GM12878 (cell line): ENCODE measurements at regions not wholly inside any gene's neighbourhood (a gene's known extent, or its start where the extent isn't known, plus 50 kb on each side); places are given as distances from the start of the nearest gene placed in this dataset.

Experiments
- ATAC-seq: fragments of 200-7000 bp; cut with Tn5 transposase; 3 replicates; pipeline ENCODE4 v1.9.1; 2020; ENCODE audit warnings: mild to moderate bottlenecking, moderate library complexity
- BruUV-seq: library from RNA; stranded (reverse); fragments of 400-500 nt; replicated peaks from 2 replicates; lab custom pipeline; 2021; lab: Mats Ljungman, UMichigan
- CTCF ChIA-PET: fragments of 300-600 bp; sonication (Branson Sonifier 250); formaldehyde crosslinking; extraction: SDS; loops from one replicate; lab custom pipeline; 2021; ENCODE audit warnings: inconsistent platforms; lab: Yijun Ruan, JAX
- POLR2A ChIA-PET: fragments of 350-600 bp; formaldehyde crosslinking; extraction: SDS; loops from one replicate; lab custom pipeline; 2021; ENCODE audit warnings: inconsistent platforms; lab: Charles Lee
- RAD21 ChIA-PET: fragments of 300-600 bp; sonication (Branson Sonifier 250); formaldehyde crosslinking; loops from one replicate; lab custom pipeline; 2023; ENCODE audit warnings: antibody characterized with exemption; ENCODE audit not compliant: unreplicated experiment; lab: Charles Lee
- SMC1A ChIA-PET: fragments of 300-600 bp; sonication (Branson Sonifier 250); formaldehyde crosslinking; loops from one replicate; lab custom pipeline; 2023; ENCODE audit not compliant: unreplicated experiment, uncharacterized antibody; lab: Charles Lee
- DNase-seq: peaks from one replicate; pipeline ENCODE4 v3.0.0-alpha.2; 2011; ENCODE audit warnings: low read depth, low spot score
- FAIRE-seq: peaks from 3 replicates; lab custom pipeline; 2011; peaks lifted over from hg19 to GRCh38; lab: Jason Lieb, UNC
- H2AFZ ChIP-seq: 2 replicates; pipeline ENCODE4 v1.6.0; 2011; ENCODE audit warnings: low read depth, low read length, control low read depth; ENCODE audit not compliant: control insufficient read depth
- H3K27ac ChIP-seq: 2 replicates; pipeline ENCODE4 v1.5.1; 2011; ENCODE audit warnings: control low read depth; ENCODE audit not compliant: control insufficient read depth, insufficient read depth
- H3K27me3 ChIP-seq, 2 experiments: replicated peaks in 1 of 2; 2 replicates each; pipeline versions ENCODE4 v1.6.0 to v1.6.1; 2011; ENCODE audit warnings: low read length in 1 of 2; ENCODE audit not compliant: control insufficient read depth in 2 of 2, insufficient read depth in 2 of 2
- H3K36me3 ChIP-seq, 2 experiments: 2 replicates each; pipeline ENCODE4 v1.5.1; 2011; ENCODE audit warnings: low read length in 1 of 2; ENCODE audit not compliant: control insufficient read depth in 2 of 2, insufficient read depth in 2 of 2
- H3K4me1 ChIP-seq: 2 replicates; pipeline ENCODE4 v1.6.1; 2011; ENCODE audit warnings: mild to moderate bottlenecking, low read length, moderate library complexity, mixed read lengths; ENCODE audit not compliant: control insufficient read depth, insufficient read depth
- H3K4me2 ChIP-seq: 2 replicates; pipeline ENCODE4 v1.6.0; 2011; ENCODE audit warnings: control low read depth; ENCODE audit not compliant: control insufficient read depth, insufficient read depth
- H3K4me3 ChIP-seq: fragments of 200-600 bp; sonication (generic); 2 replicates; pipeline ENCODE4 v1.5.1; 2016
- H3K79me2 ChIP-seq: 2 replicates; pipeline ENCODE4 v1.6.0; 2011; ENCODE audit warnings: low read length; ENCODE audit not compliant: control insufficient read depth, insufficient read depth
- H3K9ac ChIP-seq: 2 replicates; pipeline ENCODE4 v1.8.0; 2011; ENCODE audit warnings: low read length, control low read depth, mixed read lengths; ENCODE audit not compliant: control insufficient read depth, insufficient read depth
- H3K9me3 ChIP-seq: replicated peaks from 3 replicates; pipeline ENCODE4 v1.5.1; 2011; ENCODE audit warnings: mild to moderate bottlenecking, low read length; ENCODE audit not compliant: control insufficient read depth, insufficient read depth
- H4K20me1 ChIP-seq: 2 replicates; pipeline ENCODE4 v1.6.0; 2011; ENCODE audit not compliant: control insufficient read depth, insufficient read depth
- BCL11A ChIP-seq: IDR thresholded peaks from 2 replicates; pipeline ENCODE4 v1.6.1; 2011; ENCODE audit warnings: low read depth, low read length
- BMI1 ChIP-seq: fragments of 450-650 bp; IDR thresholded peaks from 2 replicates; pipeline ENCODE4 v1.6.1; 2016; ENCODE audit warnings: mild to moderate bottlenecking, moderate library complexity, borderline replicate concordance
- CBX3 ChIP-seq: fragments of 200-600 bp; sonication (generic); IDR thresholded peaks from 2 replicates; pipeline ENCODE4 v1.6.1; 2016; ENCODE audit warnings: low read depth, borderline replicate concordance
- CEBPB ChIP-seq, 2 experiments: fragments of 150-350 bp in 1 of 2; IDR thresholded peaks; 2 replicates each; pipeline ENCODE4 v1.6.1; 2012 to 2014; ENCODE audit warnings: low read depth in 2 of 2, low read length in 2 of 2, borderline replicate concordance in 1 of 2, inconsistent platforms in 1 of 2
- EP300 ChIP-seq, 2 experiments: fragments of 150-350 bp in 1 of 2; IDR thresholded peaks; 2 replicates each; pipeline ENCODE4 v1.6.1; 2011 to 2012; ENCODE audit warnings: low read depth in 2 of 2, low read length in 2 of 2, borderline replicate concordance in 1 of 2, improper control_type of control experiment in 1 of 2, inconsistent platforms in 1 of 2; ENCODE audit not compliant: control insufficient read depth in 1 of 2
- GATAD2B ChIP-seq: fragments of 450-650 bp; conservative IDR thresholded peaks from 2 replicates; pipeline ENCODE4 v1.6.1; 2017; ENCODE audit warnings: low read depth, mild to moderate bottlenecking, moderate library complexity
- HDAC2 ChIP-seq: fragments of 200-600 bp; sonication (generic); IDR thresholded peaks from 2 replicates; pipeline ENCODE4 v1.6.1; 2017
- JUNB ChIP-seq: IDR thresholded peaks from 2 replicates; pipeline ENCODE4 v1.6.1; 2016; ENCODE audit warnings: antibody characterized with exemption, mild to moderate bottlenecking
- JUND ChIP-seq: IDR thresholded peaks from 2 replicates; pipeline ENCODE4 v1.6.1; 2012; ENCODE audit warnings: low read depth, mild to moderate bottlenecking, low read length, improper control_type of control experiment, moderate library complexity
- NFYA ChIP-seq: IDR thresholded peaks from 2 replicates; pipeline ENCODE4 v1.6.1; 2011; ENCODE audit warnings: low read depth, mild to moderate bottlenecking, low read length, improper control_type of control experiment, borderline replicate concordance
- NR2C1 ChIP-seq: fragments of 450-650 bp; IDR thresholded peaks from 2 replicates; pipeline ENCODE4 v1.6.1; 2017; ENCODE audit warnings: antibody characterized with exemption, mild to moderate bottlenecking, moderate library complexity
- POLR2AphosphoS2 ChIP-seq: IDR thresholded peaks from 2 replicates; pipeline ENCODE4 v1.6.1; 2011; ENCODE audit warnings: low read depth, mild to moderate bottlenecking, low read length, improper control_type of control experiment, moderate library complexity
- POU2F2 ChIP-seq: IDR thresholded peaks from 3 replicates; pipeline ENCODE4 v1.6.1; 2011; ENCODE audit warnings: low read depth, mild to moderate bottlenecking, low read length, borderline replicate concordance
- RAD51 ChIP-seq: fragments of 450-650 bp; IDR thresholded peaks from 2 replicates; pipeline ENCODE4 v1.6.1; 2016; ENCODE audit warnings: moderate library complexity, mild to moderate bottlenecking, inconsistent platforms
- RB1 ChIP-seq: fragments of 450-650 bp; formaldehyde crosslinking; IDR thresholded peaks from 2 replicates; pipeline ENCODE4 v1.6.1; 2017; ENCODE audit warnings: mild to moderate bottlenecking, borderline replicate concordance
- RBBP5 ChIP-seq: fragments of 200-600 bp; sonication (generic); conservative IDR thresholded peaks from 2 replicates; pipeline ENCODE4 v1.6.1; 2016
- SIN3A ChIP-seq: IDR thresholded peaks from 2 replicates; pipeline ENCODE4 v1.6.1; 2012; ENCODE audit warnings: low read depth, low read length, improper control_type of control experiment
- SMC3 ChIP-seq: IDR thresholded peaks from 2 replicates; pipeline ENCODE4 v1.6.1; 2011; ENCODE audit warnings: low read length, improper control_type of control experiment, borderline replicate concordance
- STAT3 ChIP-seq: IDR thresholded peaks from 2 replicates; pipeline ENCODE4 v1.6.1; 2011; ENCODE audit warnings: low read depth, low read length, improper control_type of control experiment
- TBL1XR1 ChIP-seq: IDR thresholded peaks from 2 replicates; pipeline ENCODE4 v1.6.1; 2012; ENCODE audit warnings: low read depth, low read length, improper control_type of control experiment
- ZNF217 ChIP-seq: fragments of 450-650 bp; IDR thresholded peaks from 2 replicates; pipeline ENCODE4 v1.6.1; 2017; ENCODE audit warnings: antibody characterized with exemption, mild to moderate bottlenecking
- WGBS: methylation state at CpG from one replicate; pipeline ENCODE4 v1.1.6; 2016; ENCODE audit warnings: low lambda C conversion rate; ENCODE audit not compliant: insufficient replicate concordance, insufficient coverage; ENCODE audit errors: missing lambda C conversion rate; 5-methylcytosine and 5-hydroxymethylcytosine counted together
- in situ Hi-C: fragments of 300-500 bp; cut with MboI; formaldehyde crosslinking; loops from 9 replicates; pipeline ENCODE4 v1.14.3; 2018; ENCODE audit warnings: mixed read lengths
- intact Hi-C: fragments of 100-400 bp; cut with micrococcal nuclease; formaldehyde crosslinking; loops from one replicate; pipeline ENCODE4 v1.14.2; 2022; ENCODE audit not compliant: unreplicated experiment
- TF ChIP-seq, protein P1 (sequence below): fragments of 450-650 bp; formaldehyde crosslinking; IDR thresholded peaks from 2 replicates; pipeline ENCODE4 v1.4.0; 2022; ENCODE audit warnings: mild to moderate bottlenecking, moderate library complexity

DNA sequence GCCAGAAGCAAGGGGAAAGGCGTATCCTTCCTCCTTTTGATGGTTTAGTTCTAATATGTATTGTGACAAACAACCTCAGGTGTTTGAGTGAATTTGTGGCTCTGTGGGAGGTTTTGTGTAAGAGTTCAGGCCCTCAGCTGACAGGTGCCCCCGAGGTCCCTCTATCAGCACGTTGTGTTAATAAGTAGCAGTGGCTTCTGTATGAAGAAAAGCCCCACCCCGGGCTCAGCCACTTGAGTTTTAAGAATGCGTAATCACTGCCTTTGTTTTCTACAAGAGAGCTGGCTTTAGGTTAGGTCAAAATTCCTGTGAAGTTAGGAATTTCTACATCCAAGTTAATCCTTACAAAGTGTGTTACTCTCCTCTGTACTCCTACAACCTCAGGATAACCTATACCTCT, 92.4 kb upstream of the PGBD5 start (continued):
- TF ChIP-seq, protein P1, sequence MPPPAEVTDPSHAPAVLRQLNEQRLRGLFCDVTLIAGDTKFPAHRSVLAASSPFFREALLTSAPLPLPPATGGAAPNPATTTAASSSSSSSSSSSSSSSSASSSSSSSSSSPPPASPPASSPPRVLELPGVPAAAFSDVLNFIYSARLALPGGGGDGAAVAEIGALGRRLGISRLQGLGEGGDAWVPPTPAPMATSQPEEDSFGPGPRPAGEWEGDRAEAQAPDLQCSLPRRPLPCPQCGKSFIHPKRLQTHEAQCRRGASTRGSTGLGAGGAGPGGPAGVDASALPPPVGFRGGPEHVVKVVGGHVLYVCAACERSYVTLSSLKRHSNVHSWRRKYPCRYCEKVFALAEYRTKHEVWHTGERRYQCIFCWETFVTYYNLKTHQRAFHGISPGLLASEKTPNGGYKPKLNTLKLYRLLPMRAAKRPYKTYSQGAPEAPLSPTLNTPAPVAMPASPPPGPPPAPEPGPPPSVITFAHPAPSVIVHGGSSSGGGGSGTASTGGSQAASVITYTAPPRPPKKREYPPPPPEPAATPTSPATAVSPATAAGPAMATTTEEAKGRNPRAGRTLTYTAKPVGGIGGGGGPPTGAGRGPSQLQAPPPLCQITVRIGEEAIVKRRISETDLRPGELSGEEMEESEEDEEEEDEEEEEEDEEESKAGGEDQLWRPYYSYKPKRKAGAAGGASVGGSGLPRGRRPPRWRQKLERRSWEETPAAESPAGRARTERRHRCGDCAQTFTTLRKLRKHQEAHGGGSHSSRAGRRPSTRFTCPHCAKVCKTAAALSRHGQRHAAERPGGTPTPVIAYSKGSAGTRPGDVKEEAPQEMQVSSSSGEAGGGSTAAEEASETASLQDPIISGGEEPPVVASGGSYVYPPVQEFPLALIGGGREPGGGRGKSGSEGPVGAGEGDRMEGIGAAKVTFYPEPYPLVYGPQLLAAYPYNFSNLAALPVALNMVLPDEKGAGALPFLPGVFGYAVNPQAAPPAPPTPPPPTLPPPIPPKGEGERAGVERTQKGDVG (CRISPR knock-in tag), result no peak
- no peak for TF ChIP-seq BMI1
- TF ChIP-seq RB1, result no peak
- TF ChIP-seq SMC3, result no peak
- no peak for TF ChIP-seq TBL1XR1

DNA sequence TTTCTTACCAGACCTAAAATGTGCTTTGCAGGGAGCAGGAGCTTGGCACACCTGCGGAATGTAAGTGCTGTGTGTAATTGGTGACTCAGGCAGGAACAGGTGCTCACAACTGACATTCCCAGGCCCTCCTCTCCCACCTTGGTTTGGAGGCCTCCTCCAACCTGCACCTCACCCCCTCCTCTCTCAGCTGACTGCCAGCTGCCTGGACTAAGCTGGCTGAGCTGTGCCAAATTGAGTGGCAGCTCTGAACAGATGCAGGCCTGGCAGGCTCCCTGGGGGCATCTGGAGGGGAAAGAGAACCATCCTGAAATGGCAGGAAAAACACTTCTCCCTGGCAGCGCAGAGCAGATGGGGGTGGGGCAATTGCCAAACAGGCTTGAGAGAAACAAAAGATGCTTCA, 91.7 kb upstream of the PGBD5 start:
- ATAC-seq (no peak), DNase-seq (no peak), FAIRE-seq (no peak)
- no peaks in the 10 kb centered on the region for H3K79me2 ChIP-seq
- no peaks in the 10 kb centered on the region for H3K4me1 ChIP-seq
- no peak overlapping the region for H3K4me3 ChIP-seq
- ChIA-PET SMC1A (no interaction called here), RAD21 (no interaction called here), POLR2A (no interaction called here), CTCF (no interaction called here)
- intact Hi-C loops (no loop called here), in situ Hi-C loops (no loop called here)
- no peak overlapping the region for H3K4me2 ChIP-seq
- H3K27me3 ChIP-seq, result no peaks in the 10 kb centered on the region
- no TSS peak for BruUV-seq
- no peak overlapping the region for H3K27ac ChIP-seq
- H3K9me3 ChIP-seq, result no peaks in the 10 kb centered on the region
- no peaks in the 10 kb centered on the region for H4K20me1 ChIP-seq
- H3K36me3 ChIP-seq, result no peaks in the 10 kb centered on the region
- WGBS, result 75% methylated on average over 2 of the region's 2 CpGs
- TF ChIP-seq CBX3 (no peak), CEBPB (IDR thresholded peaks at IDR 0.05; ENCODE audit: borderline replicate concordance in 1 of 2, low read depth in 2 of 2, low read length in 2 of 2) (no peak), STAT3 (no peak), EP300 (IDR thresholded peaks at IDR 0.05; ENCODE audit: borderline replicate concordance in 1 of 2, control insufficient read depth in 1 of 2, low read depth in 2 of 2, low read length in 2 of 2) (no peak), SIN3A (no peak), GATAD2B (no peak), NFYA (no peak), NR2C1 (no peak), RAD51 (no peak), POLR2AphosphoS2 (no peak), POU2F2 (no peak), ZNF217 (no peak), JUND (no peak), JUNB (no peak), HDAC2 (no peak), SMC3 (no peak), BCL11A (no peak), RBBP5 (no peak), RB1 (no peak)
- H2AFZ ChIP-seq, result no peak overlapping the region
- H3K9ac ChIP-seq, result no peak overlapping the region
